GM10248 (cell line): ENCODE measurements at regions not wholly inside any gene's neighbourhood (a gene's known extent, or its start where the extent isn't known, plus 50 kb on each side); places are given as distances from the start of the nearest gene placed in this dataset.

Experiments
- CTCF ChIA-PET: fragments of 300-600 bp; sonication (Branson Sonifier 250); formaldehyde crosslinking; extraction: SDS; loops from one replicate; lab custom pipeline; 2021; ENCODE audit warnings: antibody characterized with exemption; lab: Yijun Ruan, JAX
- POLR2A ChIA-PET: fragments of 350-650 bp; sonication (Branson Sonifier 250); formaldehyde crosslinking; extraction: SDS; loops from one replicate; lab custom pipeline; 2020; ENCODE audit warnings: antibody characterized with exemption; lab: Yijun Ruan, JAX
- DNase-seq: peaks from one replicate; pipeline ENCODE4 v3.0.0; 2012; ENCODE audit errors: extremely low spot score
- CTCF ChIP-seq: IDR thresholded peaks from 2 replicates; pipeline ENCODE4 v1.5.1; 2012; ENCODE audit warnings: mild to moderate bottlenecking, low read depth; ENCODE audit errors: extremely low read depth, missing control alignments, control extremely low read depth

- TF ChIP-seq CTCF, result no peak
- ChIA-PET POLR2A (no interaction called here), CTCF (no interaction called here)
- DNase-seq, result no peak
These were observed 423.2 kb downstream of the MN1 start for GRCh38 chr22:27378311-27378800.

- TF ChIP-seq CTCF, result no peak
- no peak for DNase-seq
- ChIA-PET CTCF (no interaction called here), POLR2A (no interaction called here)
These were observed 422.6 kb downstream of the MN1 start for GRCh38 chr22:27378995-27379394.

- POLR2A ChIA-PET, result no interaction called here
- no peak for TF ChIP-seq CTCF
- CTCF ChIA-PET, result no interaction called here
- DNase-seq, result no peak
These were observed 420.7 kb downstream of the MN1 start for GRCh38 chr22:27380855-27381254.

- ChIA-PET POLR2A (no interaction called here), CTCF (interaction anchor here (1.2 kb wide), 1 partner anchor 15 kb away, joined by 3 read pairs; no protein-coding TSS in a partner anchor)
- no peak for DNase-seq
- no peak for TF ChIP-seq CTCF
These were observed 420.0 kb downstream of the MN1 start for GRCh38 chr22:27381552-27381951.

GRCh38 chr22:27381960-27382742, 419.4 kb downstream of the MN1 start:
- no peak for DNase-seq
- ChIA-PET POLR2A (no interaction called here), CTCF (interaction anchor here (1.2 kb wide), 1 partner anchor 14 kb away, joined by 3 read pairs; no protein-coding TSS in a partner anchor)
- TF ChIP-seq CTCF, result no peak

- CTCF ChIA-PET, result no interaction called here
- no peak for DNase-seq
- POLR2A ChIA-PET, result no interaction called here
- no peak for TF ChIP-seq CTCF
These were observed 418.6 kb downstream of the MN1 start for GRCh38 chr22:27382947-27383346.

GRCh38 chr22:27383896-27384295, 417.7 kb downstream of the MN1 start:
- CTCF ChIA-PET, result no interaction called here
- DNase-seq, result no peak
- POLR2A ChIA-PET, result no interaction called here
- no peak for TF ChIP-seq CTCF
